ENCODE measurements at regions not wholly inside any gene's neighbourhood (a gene's known extent, or its start where the extent isn't known, plus 50 kb on each side); places are given as distances from the start of the nearest gene placed in this dataset.

DNA sequence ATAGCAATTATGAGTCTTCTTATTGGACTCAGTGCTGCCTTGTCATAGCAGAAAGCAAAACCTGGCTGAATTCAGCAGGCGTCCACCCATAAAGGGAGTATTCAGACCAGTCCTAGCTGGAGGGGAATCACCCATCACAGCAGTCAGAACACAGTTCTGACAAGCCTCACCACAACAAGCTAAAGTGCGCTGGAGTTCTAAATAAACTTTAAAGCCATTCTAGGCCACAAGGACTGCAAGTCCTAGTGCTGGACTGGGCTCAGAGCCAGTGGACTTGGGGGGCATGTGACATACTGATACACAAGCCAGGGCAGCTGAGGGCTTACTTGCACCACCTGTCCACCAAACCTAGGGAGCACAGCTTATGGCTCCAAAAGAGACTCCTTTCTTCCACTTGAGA, 115.3 kb upstream of the PCSK5 start:
- WGBS (ENCODE audit: insufficient coverage), result 96% methylated on average over 2 of the region's 2 CpGs
- intact Hi-C loops (cut with micrococcal nuclease), result no loop called here
- Mint-ChIP-seq H3K27me3 (ENCODE audit: low read depth in 2 of 2) (no peaks in the 10 kb centered on the region), H3K9me3 (peaks cover 4 to 13% of the 10 kb centered on the region in 2 donors), H3K27ac (no peak overlapping the region), H3K4me1 (no peaks in the 10 kb centered on the region), H3K4me3 (no peak overlapping the region), H3K36me3 (no peaks in the 10 kb centered on the region)
- Histone ChIP-seq H3K4me1 (ENCODE audit: control insufficient read depth, insufficient read depth, low read length) (no peaks in the 10 kb centered on the region), H3K36me3 (ENCODE audit: control insufficient read depth, insufficient read depth, low read length) (no peaks in the 10 kb centered on the region), H3K9me3 (ENCODE audit: control insufficient read depth, insufficient read depth, low read length) (no peaks in the 10 kb centered on the region), H3K4me3 (ENCODE audit: low read length) (no peak overlapping the region), H3K27ac (ENCODE audit: low read length) (no peak overlapping the region), H3K27me3 (ENCODE audit: control insufficient read depth, insufficient read depth, low read length) (no peaks in the 10 kb centered on the region)
- ATAC-seq (no peak), DNase-seq (no peak)
- TF ChIP-seq, protein P1, sequence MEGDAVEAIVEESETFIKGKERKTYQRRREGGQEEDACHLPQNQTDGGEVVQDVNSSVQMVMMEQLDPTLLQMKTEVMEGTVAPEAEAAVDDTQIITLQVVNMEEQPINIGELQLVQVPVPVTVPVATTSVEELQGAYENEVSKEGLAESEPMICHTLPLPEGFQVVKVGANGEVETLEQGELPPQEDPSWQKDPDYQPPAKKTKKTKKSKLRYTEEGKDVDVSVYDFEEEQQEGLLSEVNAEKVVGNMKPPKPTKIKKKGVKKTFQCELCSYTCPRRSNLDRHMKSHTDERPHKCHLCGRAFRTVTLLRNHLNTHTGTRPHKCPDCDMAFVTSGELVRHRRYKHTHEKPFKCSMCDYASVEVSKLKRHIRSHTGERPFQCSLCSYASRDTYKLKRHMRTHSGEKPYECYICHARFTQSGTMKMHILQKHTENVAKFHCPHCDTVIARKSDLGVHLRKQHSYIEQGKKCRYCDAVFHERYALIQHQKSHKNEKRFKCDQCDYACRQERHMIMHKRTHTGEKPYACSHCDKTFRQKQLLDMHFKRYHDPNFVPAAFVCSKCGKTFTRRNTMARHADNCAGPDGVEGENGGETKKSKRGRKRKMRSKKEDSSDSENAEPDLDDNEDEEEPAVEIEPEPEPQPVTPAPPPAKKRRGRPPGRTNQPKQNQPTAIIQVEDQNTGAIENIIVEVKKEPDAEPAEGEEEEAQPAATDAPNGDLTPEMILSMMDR (IDR thresholded peaks at IDR 0.05), result no peak

DNA sequence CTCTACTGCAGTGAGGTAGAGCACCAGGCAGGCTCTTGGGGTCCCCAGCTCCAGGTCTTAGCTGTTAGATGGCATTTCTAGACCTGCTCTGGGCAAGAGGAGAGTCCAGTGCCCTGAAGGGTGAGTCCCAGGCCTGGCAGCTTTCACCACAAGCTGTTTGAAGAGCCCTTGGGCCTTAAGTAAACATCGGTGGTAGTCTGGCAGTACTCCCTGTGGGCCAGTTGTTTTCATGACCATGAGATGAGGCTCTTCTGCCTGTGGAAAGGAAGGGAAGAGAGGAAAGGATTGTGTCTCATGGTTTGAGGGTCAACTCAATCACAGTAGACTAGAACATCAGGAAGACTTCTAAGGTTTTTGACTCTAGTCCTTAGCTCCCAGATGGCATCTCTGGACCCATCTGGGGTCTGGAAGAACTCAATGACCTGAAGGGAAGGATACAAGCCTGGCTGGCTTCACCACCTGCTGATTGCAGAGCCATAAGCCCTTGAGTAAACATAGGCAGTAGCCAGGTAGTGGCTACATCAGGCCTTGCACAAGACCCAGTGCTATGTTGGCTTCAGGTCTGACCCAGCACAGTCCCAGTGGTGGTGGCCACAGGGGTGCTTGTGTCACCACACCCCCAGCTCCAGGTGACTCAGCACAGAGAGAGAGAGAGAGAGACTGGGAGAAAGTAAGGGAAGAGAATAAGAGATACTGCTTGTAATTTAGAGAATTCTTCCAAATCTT, 114.3 kb upstream of the PCSK5 start:
- intact Hi-C loops (cut with micrococcal nuclease), result no loop called here
- TF ChIP-seq, protein P1 (IDR thresholded peaks at IDR 0.05), result no peak
- Histone ChIP-seq H3K27me3 (ENCODE audit: control insufficient read depth, insufficient read depth, low read length) (no peaks in the 10 kb centered on the region), H3K4me1 (ENCODE audit: control insufficient read depth, insufficient read depth, low read length) (no peaks in the 10 kb centered on the region), H3K4me3 (ENCODE audit: low read length) (no peak overlapping the region), H3K9me3 (ENCODE audit: control insufficient read depth, insufficient read depth, low read length) (no peaks in the 10 kb centered on the region), H3K27ac (ENCODE audit: low read length) (no peak overlapping the region), H3K36me3 (ENCODE audit: control insufficient read depth, insufficient read depth, low read length) (no peaks in the 10 kb centered on the region)
- 100% methylated on average over 1 of the region's 1 CpG for WGBS (ENCODE audit: insufficient coverage)
- H3K4me3 Mint-ChIP-seq, result no peak overlapping the region
- peaks cover 3 to 10% of the 10 kb centered on the region in 2 donors for H3K9me3 Mint-ChIP-seq
- no peak for ATAC-seq
- DNase-seq, result no peak
- no peak overlapping the region for H3K27ac Mint-ChIP-seq
- no peaks in the 10 kb centered on the region for H3K27me3 Mint-ChIP-seq (ENCODE audit: low read depth in 2 of 2)
- H3K36me3 Mint-ChIP-seq, result no peaks in the 10 kb centered on the region
- no peaks in the 10 kb centered on the region for H3K4me1 Mint-ChIP-seq

DNA sequence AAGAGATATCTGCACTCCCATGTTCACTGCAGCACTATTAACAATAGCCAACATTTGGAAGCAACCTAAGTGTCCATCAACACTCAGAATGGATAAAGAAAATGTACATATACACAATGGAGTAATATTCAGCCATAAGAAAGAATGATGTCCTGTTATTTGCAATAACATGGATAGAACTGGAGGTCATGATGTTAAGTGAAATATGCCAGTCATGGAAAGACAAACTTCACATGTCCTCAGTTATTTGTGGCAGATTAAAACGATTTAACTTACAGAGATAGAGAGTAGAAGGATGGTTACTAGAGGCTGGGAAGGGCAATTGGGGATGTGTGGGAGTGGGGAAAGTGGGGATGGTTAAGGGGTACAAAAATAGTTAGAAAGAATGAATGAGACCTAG, 110.3 kb upstream of the PCSK5 start:
- Histone ChIP-seq H3K9me3 (ENCODE audit: control insufficient read depth, insufficient read depth, low read length) (no peaks in the 10 kb centered on the region), H3K4me3 (ENCODE audit: low read length) (no peak overlapping the region), H3K36me3 (ENCODE audit: control insufficient read depth, insufficient read depth, low read length) (no peaks in the 10 kb centered on the region), H3K27me3 (ENCODE audit: control insufficient read depth, insufficient read depth, low read length) (no peaks in the 10 kb centered on the region), H3K27ac (ENCODE audit: low read length) (no peak overlapping the region), H3K4me1 (ENCODE audit: control insufficient read depth, insufficient read depth, low read length) (no peaks in the 10 kb centered on the region)
- ATAC-seq, result no peak
- DNase-seq, result no peak
- 65% methylated on average over 1 of the region's 1 CpG for WGBS (ENCODE audit: insufficient coverage)
- no peak overlapping the region for H3K27ac Mint-ChIP-seq
- TF ChIP-seq, protein P1 (IDR thresholded peaks at IDR 0.05), result no peak
- peaks cover 7 to 10% of the 10 kb centered on the region in 2 donors for H3K9me3 Mint-ChIP-seq
- H3K36me3 Mint-ChIP-seq, result no peaks in the 10 kb centered on the region
- H3K4me1 Mint-ChIP-seq, result no peaks in the 10 kb centered on the region
- no peaks in the 10 kb centered on the region for H3K27me3 Mint-ChIP-seq (ENCODE audit: low read depth in 2 of 2)
- intact Hi-C loops (cut with micrococcal nuclease), result no loop called here
- H3K4me3 Mint-ChIP-seq, result no peak overlapping the region

All from natural killer cell (primary cell).